Trophoblast cell (in vitro differentiated cells and primary cell): ENCODE measurements at regions not wholly inside any gene's neighbourhood (a gene's known extent, or its start where the extent isn't known, plus 50 kb on each side); places are given as distances from the start of the nearest gene placed in this dataset.

Experiments used
- DNase-seq, 2 donors: peaks; one replicate each; pipeline ENCODE4 v3.0.0-alpha.2; 2016
- H2AFZ ChIP-seq: 2 replicates; pipeline ENCODE4 v1.6.1; 2013; ENCODE audit warnings: low read length, moderate library complexity, mild to moderate bottlenecking; ENCODE audit not compliant: insufficient read depth, poor library complexity
- H2AK5ac ChIP-seq: 2 replicates; pipeline ENCODE4 v1.6.1; 2013; ENCODE audit warnings: mild to moderate bottlenecking, low read length
- H2BK120ac ChIP-seq: 2 replicates; pipeline ENCODE4 v1.6.1; 2013; ENCODE audit warnings: low read length, mild to moderate bottlenecking, moderate library complexity; ENCODE audit not compliant: insufficient read depth, poor library complexity
- H2BK12ac ChIP-seq: 2 replicates; pipeline ENCODE4 v1.6.1; 2013; ENCODE audit warnings: mild to moderate bottlenecking, low read length, moderate library complexity
- H2BK5ac ChIP-seq: 2 replicates; pipeline ENCODE4 v1.6.1; 2013; ENCODE audit warnings: low read length, low read depth, moderate library complexity, mild to moderate bottlenecking; ENCODE audit not compliant: poor library complexity
- H3K14ac ChIP-seq: 2 replicates; pipeline ENCODE4 v1.6.1; 2013; ENCODE audit warnings: mild to moderate bottlenecking, low read length
- H3K18ac ChIP-seq: 2 replicates; pipeline ENCODE4 v1.6.1; 2013; ENCODE audit warnings: mild to moderate bottlenecking, low read length
- H3K23ac ChIP-seq: 2 replicates; pipeline ENCODE4 v1.6.1; 2013; ENCODE audit warnings: low read length
- H3K27ac ChIP-seq: 2 replicates; pipeline ENCODE4 v1.5.1; 2013; ENCODE audit warnings: low read depth, mild to moderate bottlenecking, inconsistent platforms, low read length, moderate library complexity
- H3K27me3 ChIP-seq: 2 replicates; pipeline ENCODE4 v1.6.1; 2013; ENCODE audit warnings: inconsistent platforms, mild to moderate bottlenecking, low read length, moderate library complexity; ENCODE audit not compliant: insufficient read depth
- H3K36me3 ChIP-seq, 2 experiments: 1 replicate in 1 of 2; 2 replicates in 1 of 2; pipeline ENCODE4 v1.6.1; 2013; ENCODE audit warnings: low read length in 2 of 2, mild to moderate bottlenecking in 2 of 2, moderate library complexity in 1 of 2; ENCODE audit not compliant: insufficient read depth in 2 of 2, control insufficient read depth in 1 of 2
- H3K4ac ChIP-seq: 2 replicates; pipeline ENCODE4 v1.6.1; 2013; ENCODE audit warnings: low read depth, mild to moderate bottlenecking, low read length, moderate library complexity
- H3K4me1 ChIP-seq, 2 experiments: 1 replicate in 1 of 2; 2 replicates in 1 of 2; pipeline ENCODE4 v1.6.1; 2013; ENCODE audit warnings: low read length in 2 of 2, mild to moderate bottlenecking in 2 of 2, moderate library complexity in 1 of 2; ENCODE audit not compliant: insufficient read depth in 2 of 2, control insufficient read depth in 1 of 2
- H3K4me2 ChIP-seq: 2 replicates; pipeline ENCODE4 v1.6.1; 2013; ENCODE audit warnings: inconsistent platforms, mild to moderate bottlenecking, low read length, moderate library complexity
- H3K4me3 ChIP-seq: 2 replicates; pipeline ENCODE4 v1.5.1; 2013; ENCODE audit warnings: mild to moderate bottlenecking, low read depth, low read length, inconsistent platforms
- H3K79me1 ChIP-seq: one replicate; pipeline ENCODE4 v1.6.1; 2013; ENCODE audit warnings: low read length
- H3K79me2 ChIP-seq: 2 replicates; pipeline ENCODE4 v1.6.1; 2013; ENCODE audit warnings: low read length, mild to moderate bottlenecking; ENCODE audit not compliant: control insufficient read depth, insufficient read depth, poor library complexity
- H3K9ac ChIP-seq: 2 replicates; pipeline ENCODE4 v1.6.1; 2013; ENCODE audit warnings: mild to moderate bottlenecking, low read length
- H3K9me3 ChIP-seq: 2 replicates; pipeline ENCODE4 v1.6.1; 2013; ENCODE audit warnings: low read depth, mild to moderate bottlenecking, control low read depth, inconsistent platforms, low read length; ENCODE audit not compliant: insufficient read depth
- H4K12ac ChIP-seq: 2 replicates; pipeline ENCODE4 v1.6.1; 2013; ENCODE audit warnings: low read depth, mild to moderate bottlenecking, low read length, moderate library complexity
- H4K8ac ChIP-seq: 2 replicates; pipeline ENCODE4 v1.6.1; 2013; ENCODE audit warnings: low read depth, mild to moderate bottlenecking, low read length, moderate library complexity
- H4K91ac ChIP-seq: one replicate; pipeline ENCODE4 v1.6.1; 2013; ENCODE audit warnings: low read depth, mild to moderate bottlenecking, low read length, moderate library complexity
- WGBS: extraction: QIAGEN DNeasy Blood & Tissue Kit; methylation state at CpG from one replicate; pipeline ENCODE4 v1.1.7; 2013; ENCODE audit warnings: missing lambda C conversion rate; ENCODE audit not compliant: insufficient read length, insufficient coverage; ENCODE audit errors: extremely low coverage; 5-methylcytosine and 5-hydroxymethylcytosine counted together

GRCh38 chr3:163384383-163384782 lies 1693.9 kb downstream of the SI start:
- H3K27ac ChIP-seq: no peak overlapping the region
- no peak overlapping the region for H4K12ac ChIP-seq
- H2BK12ac ChIP-seq: no peak overlapping the region
- no peaks in the 10 kb centered on the region for H3K79me1 ChIP-seq
- H4K8ac ChIP-seq: no peak overlapping the region
- H3K4me3 ChIP-seq: no peak overlapping the region
- H3K23ac ChIP-seq: no peak overlapping the region
- H2AK5ac ChIP-seq: no peak overlapping the region
- H3K79me2 ChIP-seq: no peaks in the 10 kb centered on the region
- DNase-seq: no peak
- H2AFZ ChIP-seq: no peak overlapping the region
- H4K91ac ChIP-seq: no peak overlapping the region
- no peaks in the 10 kb centered on the region for H3K36me3 ChIP-seq
- no peak overlapping the region for H3K4me2 ChIP-seq
- no peak overlapping the region for H3K9ac ChIP-seq
- H2BK5ac ChIP-seq: no peak overlapping the region
- H2BK120ac ChIP-seq: no peak overlapping the region
- no CpG with 5 or more reads among the region's 1 CpG for WGBS
- H3K27me3 ChIP-seq: no peaks in the 10 kb centered on the region
- H3K14ac ChIP-seq: no peak overlapping the region
- H3K4ac ChIP-seq: no peak overlapping the region
- no peaks in the 10 kb centered on the region for H3K4me1 ChIP-seq
- no peak overlapping the region for H3K18ac ChIP-seq
- no peaks in the 10 kb centered on the region for H3K9me3 ChIP-seq

- no peak for DNase-seq
- WGBS: no CpG with 5 or more reads among the region's 2 CpGs
These were observed 1696.1 kb downstream of the SI start for GRCh38 chr3:163382183-163382582.

GRCh38 chr3:163368168-163368567 lies 1710.1 kb downstream of the SI start:
- no peaks in the 10 kb centered on the region for H3K9me3 ChIP-seq
- H3K27me3 ChIP-seq: no peaks in the 10 kb centered on the region
- H4K12ac ChIP-seq: no peak overlapping the region
- no peak overlapping the region for H3K27ac ChIP-seq
- H3K4me3 ChIP-seq: no peak overlapping the region
- H3K23ac ChIP-seq: no peak overlapping the region
- H2BK5ac ChIP-seq: no peak overlapping the region
- H3K9ac ChIP-seq: no peak overlapping the region
- H3K4ac ChIP-seq: no peak overlapping the region
- H2AK5ac ChIP-seq: no peak overlapping the region
- no peaks in the 10 kb centered on the region for H3K79me2 ChIP-seq
- no peak overlapping the region for H4K8ac ChIP-seq
- H3K4me2 ChIP-seq: no peak overlapping the region
- no peak overlapping the region for H3K18ac ChIP-seq
- no peak overlapping the region for H3K14ac ChIP-seq
- DNase-seq: no peak
- H4K91ac ChIP-seq: no peak overlapping the region
- no peaks in the 10 kb centered on the region for H3K4me1 ChIP-seq
- no peak overlapping the region for H2BK12ac ChIP-seq
- H3K36me3 ChIP-seq: no peaks in the 10 kb centered on the region
- H2BK120ac ChIP-seq: no peak overlapping the region
- H3K79me1 ChIP-seq: no peaks in the 10 kb centered on the region
- H2AFZ ChIP-seq: no peak overlapping the region

More at GRCh38 chr3:163382183-163382582, 1696.1 kb downstream of the SI start:
- Histone ChIP-seq H3K79me1 (no peaks in the 10 kb centered on the region), H2AFZ (no peak overlapping the region), H2AK5ac (no peak overlapping the region), H3K14ac (no peak overlapping the region), H2BK12ac (no peak overlapping the region), H3K4me2 (no peak overlapping the region), H3K4ac (no peak overlapping the region), H3K27ac (no peak overlapping the region), H3K4me3 (no peak overlapping the region), H2BK120ac (no peak overlapping the region), H3K9me3 (no peaks in the 10 kb centered on the region), H2BK5ac (no peak overlapping the region), H3K79me2 (no peaks in the 10 kb centered on the region), H4K12ac (no peak overlapping the region), H3K36me3 (no peaks in the 10 kb centered on the region), H3K23ac (no peak overlapping the region), H3K27me3 (no peaks in the 10 kb centered on the region), H3K4me1 (no peaks in the 10 kb centered on the region), H3K9ac (no peak overlapping the region), H4K91ac (no peak overlapping the region), H3K18ac (no peak overlapping the region), H4K8ac (no peak overlapping the region)

GRCh38 chr3:163364717-163365116 lies 1713.6 kb downstream of the SI start:
- H3K27ac ChIP-seq: no peak overlapping the region
- H2BK5ac ChIP-seq: no peak overlapping the region
- H3K4ac ChIP-seq: no peak overlapping the region
- no peaks in the 10 kb centered on the region for H3K79me2 ChIP-seq
- no peaks in the 10 kb centered on the region for H3K79me1 ChIP-seq
- H2AK5ac ChIP-seq: no peak overlapping the region
- no peaks in the 10 kb centered on the region for H3K27me3 ChIP-seq
- H3K4me1 ChIP-seq: no peaks in the 10 kb centered on the region
- no peak overlapping the region for H2AFZ ChIP-seq
- H2BK12ac ChIP-seq: no peak overlapping the region
- no peak overlapping the region for H3K14ac ChIP-seq
- DNase-seq: no peak
- no peak overlapping the region for H4K8ac ChIP-seq
- no peak overlapping the region for H4K12ac ChIP-seq
- no peaks in the 10 kb centered on the region for H3K36me3 ChIP-seq
- H3K9ac ChIP-seq: no peak overlapping the region
- H3K23ac ChIP-seq: no peak overlapping the region
- H3K4me2 ChIP-seq: no peak overlapping the region
- no peaks in the 10 kb centered on the region for H3K9me3 ChIP-seq
- WGBS: no CpG with 5 or more reads among the region's 4 CpGs
- H3K4me3 ChIP-seq: no peak overlapping the region
- H2BK120ac ChIP-seq: no peak overlapping the region
- no peak overlapping the region for H4K91ac ChIP-seq
- H3K18ac ChIP-seq: no peak overlapping the region
